GM20000 (cell line): ENCODE measurements at regions not wholly inside any gene's neighbourhood (a gene's known extent, or its start where the extent isn't known, plus 50 kb on each side); places are given as distances from the start of the nearest gene placed in this dataset.

Experiments
- DNase-seq: peaks from one replicate; pipeline ENCODE4 v3.0.0; 2012; ENCODE audit warnings: low spot score
- CTCF ChIP-seq: IDR thresholded peaks from 2 replicates; pipeline ENCODE4 v1.5.1; 2012; ENCODE audit warnings: mild to moderate bottlenecking, control low read depth; ENCODE audit errors: extremely low read depth, missing control alignments

GRCh38 chr10:123409426-123409825 lies 255.2 kb downstream of the BUB3 start:
- no peak for DNase-seq
- TF ChIP-seq CTCF = no peak

- no peak for DNase-seq
- no peak for TF ChIP-seq CTCF
These were observed 255.7 kb downstream of the BUB3 start for GRCh38 chr10:123409884-123410283.

- DNase-seq = no peak
- TF ChIP-seq CTCF = no peak
These were observed 252.8 kb upstream of the GPR26 start for GRCh38 chr10:123413353-123413752.

GRCh38 chr10:123415523-123415922 lies 250.6 kb upstream of the GPR26 start:
- no peak for TF ChIP-seq CTCF
- DNase-seq = no peak

GRCh38 chr10:123417414-123417813 lies 248.7 kb upstream of the GPR26 start:
- DNase-seq = no peak
- TF ChIP-seq CTCF = no peak

GRCh38 chr10:123421461-123421860 lies 244.7 kb upstream of the GPR26 start:
- no peak for TF ChIP-seq CTCF
- no peak for DNase-seq

- no peak for TF ChIP-seq CTCF
- no peak for DNase-seq
These were observed 243.9 kb upstream of the GPR26 start for GRCh38 chr10:123422261-123422660.

GRCh38 chr10:123424537-123424936 lies 241.6 kb upstream of the GPR26 start:
- no peak for TF ChIP-seq CTCF
- no peak for DNase-seq
